SK-N-SH (cell line): ENCODE measurements at regions not wholly inside any gene's neighbourhood (a gene's known extent, or its start where the extent isn't known, plus 50 kb on each side); places are given as distances from the start of the nearest gene placed in this dataset.

Experiments
- CTCF ChIA-PET: fragments of 300-600, 350-600 bp; formaldehyde crosslinking; extraction: SDS; loops from one replicate; lab custom pipeline; 2021; lab: Yijun Ruan, JAX
- POLR2A ChIA-PET: fragments of 350-600 bp; sonication (Branson Sonifier 250); formaldehyde crosslinking; extraction: SDS; loops from one replicate; lab custom pipeline; 2020; ENCODE audit warnings: antibody characterized with exemption, inconsistent platforms; lab: Yijun Ruan, JAX
- DNase-seq: peaks from one replicate; pipeline ENCODE4 v3.0.0; 2012
- H2AFZ ChIP-seq: fragments of 200-600 bp; sonication (generic); 2 replicates; pipeline ENCODE4 v1.8.1; 2016; ENCODE audit warnings: antibody characterized with exemption, mild to moderate bottlenecking, low read depth
- H3F3A ChIP-seq: fragments of 200-600 bp; sonication (generic); replicated peaks from 2 replicates; pipeline ENCODE3; 2016; ENCODE audit warnings: antibody characterized with exemption, mild to moderate bottlenecking; ENCODE audit not compliant: insufficient read depth
- H3K27ac ChIP-seq, 2 experiments: fragments of 200-500 bp in 1 of 2; fragments of 200-600 bp in 1 of 2; sonication (Bioruptor generic) in 1 of 2; sonication (generic), shearing (Covaris generic) in 1 of 2; 2 replicates each; pipeline versions ENCODE4 v1.5.1 to v1.6.1; 2014 to 2016; ENCODE audit warnings: low read depth in 2 of 2, inconsistent platforms in 1 of 2, low read length in 1 of 2, mild to moderate bottlenecking in 1 of 2, mixed read lengths in 1 of 2
- H3K27me3 ChIP-seq: fragments of 200-600 bp; sonication (generic), shearing (Covaris generic); 2 replicates; pipeline ENCODE4 v1.6.1; 2016; ENCODE audit warnings: mixed run types; ENCODE audit not compliant: insufficient read depth
- H3K36me3 ChIP-seq, 2 experiments: fragments of 200-500 bp in 1 of 2; fragments of 200-600 bp in 1 of 2; sonication (Bioruptor generic) in 1 of 2; sonication (generic) in 1 of 2; replicated peaks in 1 of 2; 2 replicates each; pipeline versions ENCODE3 to v1.5.1; 2014 to 2016; ENCODE audit warnings: low read length in 1 of 2, mild to moderate bottlenecking in 1 of 2; ENCODE audit not compliant: insufficient read depth in 2 of 2, control insufficient read depth in 1 of 2
- H3K4me1 ChIP-seq, 2 experiments: fragments of 200-500 bp in 1 of 2; fragments of 200-600 bp in 1 of 2; sonication (Bioruptor generic) in 1 of 2; sonication (generic), shearing (Covaris generic) in 1 of 2; 2 replicates each; pipeline versions ENCODE4 v1.5.1 to v1.6.1; 2014 to 2016; ENCODE audit warnings: low read depth in 1 of 2, low read length in 1 of 2, mixed run types in 1 of 2; ENCODE audit not compliant: insufficient read depth in 2 of 2, control insufficient read depth in 1 of 2
- H3K4me2 ChIP-seq: fragments of 200-600 bp; sonication (generic), shearing (Covaris generic); 2 replicates; pipeline ENCODE4 v1.6.1; 2017; ENCODE audit warnings: mixed run types
- H3K4me3 ChIP-seq, 2 experiments: fragments of 200-500 bp in 1 of 2; fragments of 200-600 bp in 1 of 2; sonication (Bioruptor generic) in 1 of 2; sonication (generic), shearing (Covaris generic) in 1 of 2; 2 replicates each; pipeline versions ENCODE4 v1.5.1 to v1.8.1; 2014 to 2016; ENCODE audit warnings: low read depth in 2 of 2, inconsistent platforms in 1 of 2, low read length in 1 of 2, mild to moderate bottlenecking in 1 of 2, mixed read lengths in 1 of 2, moderate library complexity in 1 of 2
- H3K79me2 ChIP-seq: fragments of 200-600 bp; sonication (generic); 2 replicates; pipeline ENCODE4 v1.8.1; 2017; ENCODE audit warnings: mild to moderate bottlenecking; ENCODE audit not compliant: insufficient read depth
- H3K9ac ChIP-seq: fragments of 200-600 bp; sonication (generic); 2 replicates; pipeline ENCODE4 v1.6.1; 2017; ENCODE audit warnings: mixed run types
- H3K9me2 ChIP-seq: fragments of 200-600 bp; sonication (generic); 2 replicates; pipeline ENCODE4 v1.6.1; 2017; ENCODE audit warnings: mixed run types
- H3K9me3 ChIP-seq: fragments of 200-600 bp; sonication (generic); 2 replicates; pipeline ENCODE4 v1.6.1; 2017; ENCODE audit warnings: mixed run types, mild to moderate bottlenecking, moderate library complexity
- H4K20me1 ChIP-seq: fragments of 200-600 bp; sonication (generic); 2 replicates; pipeline ENCODE4 v1.6.1; 2017; ENCODE audit warnings: mild to moderate bottlenecking, mixed run types; ENCODE audit not compliant: insufficient read depth
- CHD2 ChIP-seq: fragments of 150-350 bp; IDR thresholded peaks from 2 replicates; pipeline ENCODE4 v1.6.1; 2018; ENCODE audit warnings: low read length; ENCODE audit not compliant: partially characterized antibody
- ELF1 ChIP-seq: IDR thresholded peaks from 2 replicates; pipeline ENCODE4 v1.4.0; 2012
- EP300 ChIP-seq, 2 experiments: IDR thresholded peaks; 2 replicates each; pipeline versions ENCODE4 v1.4.0 to v1.6.1; 2012; ENCODE audit warnings: borderline replicate concordance in 1 of 2, low read depth in 1 of 2, low read length in 1 of 2
- EZH2phosphoT487 ChIP-seq: fragments of 200-600 bp; sonication (generic); IDR thresholded peaks from 2 replicates; pipeline ENCODE4 v1.6.1; 2017; ENCODE audit warnings: low read depth, mixed run types, mild to moderate bottlenecking, antibody characterized with exemption, moderate library complexity, borderline replicate concordance
- MAX ChIP-seq: IDR thresholded peaks from 2 replicates; pipeline ENCODE4 v1.4.0; 2012; ENCODE audit warnings: low read depth
- NRF1 ChIP-seq: IDR thresholded peaks from 2 replicates; pipeline ENCODE4 v1.6.1; 2012; ENCODE audit warnings: low read depth, mild to moderate bottlenecking, low read length
- PBX3 ChIP-seq: IDR thresholded peaks from 2 replicates; pipeline ENCODE4; 2012
- POLR2AphosphoS5 ChIP-seq: IDR thresholded peaks from 2 replicates; pipeline ENCODE4 v1.6.1; 2012; ENCODE audit warnings: low read depth, low read length
- RCOR1 ChIP-seq: fragments of 150-350 bp; IDR thresholded peaks from 2 replicates; pipeline ENCODE4 v1.6.1; 2017; ENCODE audit warnings: antibody characterized with exemption, low read length
- REST ChIP-seq: IDR thresholded peaks from 2 replicates; pipeline ENCODE4 v1.6.1; 2012; ENCODE audit warnings: mild to moderate bottlenecking, low read depth, low read length, moderate library complexity
- SMC3 ChIP-seq: IDR thresholded peaks from 2 replicates; pipeline ENCODE4 v1.6.1; 2012; ENCODE audit warnings: low read depth, low read length, improper control_type of control experiment
- USF1 ChIP-seq: IDR thresholded peaks from 2 replicates; pipeline ENCODE4 v1.4.0; 2012; ENCODE audit warnings: low read depth, borderline replicate concordance
- USF2 ChIP-seq: fragments of 150-350 bp; IDR thresholded peaks from 2 replicates; pipeline ENCODE4 v1.6.1; 2017; ENCODE audit warnings: antibody characterized with exemption, low read length, low read depth, borderline replicate concordance
- YY1 ChIP-seq: IDR thresholded peaks from 2 replicates; pipeline ENCODE4 v1.4.0; 2012; ENCODE audit warnings: low read depth, mild to moderate bottlenecking
- ZBTB33 ChIP-seq: IDR thresholded peaks from 2 replicates; pipeline ENCODE4 v1.4.0; 2012; ENCODE audit warnings: low read depth, borderline replicate concordance

- ChIA-PET CTCF (interaction anchor here (1.1 kb wide), 1 partner anchor 21 kb away, joined by 4 read pairs; no protein-coding TSS in a partner anchor), POLR2A (no interaction called here)
- no peak overlapping the region for H3K4me2 ChIP-seq
- H3F3A ChIP-seq, result no peaks in the 10 kb centered on the region
- no peak for DNase-seq
- no peak overlapping the region for H3K4me3 ChIP-seq
- H3K27ac ChIP-seq, result no peak overlapping the region
- H3K36me3 ChIP-seq, result no peaks in the 10 kb centered on the region
- no peaks in the 10 kb centered on the region for H4K20me1 ChIP-seq
- H3K79me2 ChIP-seq, result no peaks in the 10 kb centered on the region
- H2AFZ ChIP-seq, result no peak overlapping the region
- no peak overlapping the region for H3K9ac ChIP-seq
- TF ChIP-seq EZH2phosphoT487, result no peak
- no peak for TF ChIP-seq YY1
- no peak for TF ChIP-seq EP300 (IDR thresholded peaks at IDR 0.05; ENCODE audit: borderline replicate concordance in 1 of 2, low read depth in 1 of 2, low read length in 1 of 2)
- no peak for TF ChIP-seq MAX
- TF ChIP-seq ELF1, result no peak
- no peak for TF ChIP-seq USF1
- no peak for TF ChIP-seq RCOR1
- no peak for TF ChIP-seq PBX3
- no peak for TF ChIP-seq USF2
- no peak for TF ChIP-seq SMC3
- no peak for TF ChIP-seq REST
- TF ChIP-seq CHD2, result no peak
- no peak for TF ChIP-seq POLR2AphosphoS5
- no peak for TF ChIP-seq ZBTB33
- no peak for TF ChIP-seq NRF1
- no peaks in the 10 kb centered on the region for H3K27me3 ChIP-seq
- H3K9me3 ChIP-seq, result no peaks in the 10 kb centered on the region
- no peaks in the 10 kb centered on the region for H3K4me1 ChIP-seq
- no peaks in the 10 kb centered on the region for H3K9me2 ChIP-seq
Observed at GRCh38 chr1:199705825-199706224, 321.7 kb upstream of the NR5A2 start.
